NCI-H510A treated with DMSO at 0.1 percent for 48 hours (cell line): ENCODE measurements at regions not wholly inside any gene's neighbourhood (a gene's known extent, or its start where the extent isn't known, plus 50 kb on each side); places are given as distances from the start of the nearest gene placed in this dataset.
A peak's percentile ranks its signal among the peaks of the same experiment; 100 is the strongest.

Experiments
- DNase-seq: peaks from one replicate; lab custom pipeline; 2025; lab: John Stamatoyannopoulos, UW

- DNase-seq = no peak
Measured at GRCh38 chr11:26186389-26186788, 145.5 kb upstream of the ANO3 start.

- DNase-seq = no peak
Measured at GRCh38 chr11:26187639-26188038, 144.3 kb upstream of the ANO3 start.

DNA sequence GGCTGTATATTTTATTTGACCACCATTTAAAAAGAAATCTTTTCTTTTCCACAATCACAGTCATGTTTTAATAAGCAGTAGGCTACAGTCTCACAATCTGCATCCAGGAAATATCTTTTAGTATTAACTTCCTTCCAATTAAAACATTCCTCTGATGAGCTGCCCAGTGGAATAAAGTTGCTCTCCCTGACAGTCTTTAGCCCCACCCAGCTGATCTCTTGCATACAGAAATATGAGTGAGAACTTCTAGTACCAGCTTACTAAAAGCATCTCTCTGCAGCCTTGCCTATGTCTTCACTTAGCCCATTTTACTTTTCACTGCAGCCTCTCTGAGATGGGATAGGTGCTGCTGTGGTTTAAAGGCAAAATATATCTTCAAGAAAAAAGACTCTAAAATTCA lies 143.4 kb upstream of the ANO3 start:
- no peak for DNase-seq

DNA sequence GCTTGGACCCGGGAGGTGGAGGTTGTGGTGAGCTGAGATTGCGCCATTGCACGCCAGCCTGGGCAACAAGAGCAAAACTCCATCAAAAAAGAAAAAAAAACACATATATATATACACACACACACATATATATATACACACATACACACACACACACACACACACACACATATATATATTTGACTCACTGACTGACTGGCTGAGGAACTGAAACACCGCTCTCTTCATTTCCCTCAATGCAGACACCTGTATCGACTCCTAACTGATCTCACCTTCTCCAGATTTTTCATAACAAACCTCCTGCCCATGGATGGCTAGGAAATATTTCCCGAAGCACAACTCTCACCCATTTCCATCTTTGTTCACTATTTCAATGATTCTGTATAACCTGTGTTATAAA lies 140.7 kb upstream of the ANO3 start:
- no peak for DNase-seq

GRCh38 chr11:26193694-26194365 lies 138.1 kb upstream of the ANO3 start:
- no peak for DNase-seq

DNA sequence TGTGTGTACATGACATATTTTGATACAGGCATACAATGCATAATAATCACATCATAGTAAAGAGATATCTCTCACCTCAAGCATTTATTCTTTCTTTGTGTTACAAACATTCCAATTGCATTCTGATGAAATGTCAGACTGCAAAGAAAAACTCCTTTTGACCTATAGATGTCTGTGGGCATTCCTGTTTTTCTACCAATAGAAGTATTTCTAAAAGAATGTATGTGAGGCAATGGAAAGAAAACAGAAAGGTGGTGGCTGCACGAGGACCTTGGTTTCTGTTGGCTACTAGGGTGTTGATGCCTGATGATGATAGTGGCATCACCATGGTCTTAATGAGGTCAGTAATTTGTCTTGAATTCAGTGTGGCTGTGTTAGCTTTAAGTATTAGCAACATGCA lies 137.0 kb upstream of the ANO3 start:
- DNase-seq = no peak

DNA sequence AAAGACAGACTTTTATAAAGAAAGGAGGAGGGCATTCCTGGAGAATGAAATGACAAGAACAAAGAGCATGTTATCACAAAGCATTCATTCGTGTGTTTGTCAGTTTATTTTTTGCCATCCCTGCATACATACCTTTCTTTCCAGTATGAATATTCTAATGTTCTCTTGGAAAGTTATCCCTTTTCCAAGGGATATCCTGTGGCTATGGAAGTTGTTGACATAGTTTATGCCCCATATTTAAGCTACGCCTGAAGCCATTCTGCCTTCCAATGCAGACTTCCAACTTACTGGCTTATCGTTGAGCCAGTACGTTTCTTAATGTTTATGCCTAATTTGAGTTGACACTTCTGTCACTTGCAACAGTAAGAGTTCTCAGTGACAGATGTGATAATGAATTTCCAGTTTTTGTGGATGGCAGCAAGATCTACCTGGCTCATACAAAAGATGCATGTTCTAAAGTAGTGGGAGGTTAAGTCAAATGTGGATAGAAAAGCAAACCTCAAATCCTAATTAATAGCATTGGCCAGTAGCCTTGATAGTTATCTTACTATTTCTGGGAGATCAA lies 133.3 kb upstream of the ANO3 start:
- no peak for DNase-seq

DNA sequence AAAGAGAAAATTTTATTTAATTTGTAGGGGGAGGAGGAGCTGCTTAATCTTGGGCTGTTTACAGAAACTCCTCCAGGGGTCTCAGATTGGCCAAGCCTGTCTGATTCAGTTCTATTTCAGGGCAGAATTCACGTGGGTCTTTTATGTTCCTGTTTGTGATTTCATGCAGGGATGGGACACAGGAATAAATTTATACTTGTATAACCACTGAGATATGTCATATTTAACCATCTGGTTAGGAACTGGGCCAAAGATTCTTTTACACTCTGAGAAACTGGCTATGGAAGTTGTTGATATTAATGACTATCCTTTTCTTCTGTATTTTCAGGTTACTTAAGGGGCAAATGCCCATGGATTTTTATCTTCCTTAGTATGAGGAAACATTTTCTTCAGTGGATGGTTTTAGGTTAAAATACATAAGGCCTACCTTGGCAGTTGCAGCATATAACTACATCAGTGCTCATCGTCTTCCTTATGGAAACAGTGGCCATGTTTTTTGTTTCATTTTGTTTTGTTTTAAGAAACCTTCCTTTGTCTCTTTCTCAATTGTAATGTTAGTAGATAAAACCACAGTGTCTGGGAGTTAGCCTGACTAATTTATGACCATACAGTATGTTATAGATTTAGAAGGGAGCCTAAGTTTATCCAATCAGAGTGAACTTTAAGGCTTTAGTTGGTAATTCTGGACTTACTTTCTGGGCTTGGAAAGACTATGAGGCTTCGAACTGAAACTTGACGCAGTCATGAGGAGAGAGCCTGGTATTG lies 132.4 kb upstream of the ANO3 start:
- DNase-seq = no peak

- DNase-seq = no peak
Measured at GRCh38 chr11:26201411-26201810, 130.5 kb upstream of the ANO3 start.

- DNase-seq = no peak
Measured at GRCh38 chr11:26202754-26203153, 129.2 kb upstream of the ANO3 start.

GRCh38 chr11:26204101-26204500 lies 127.8 kb upstream of the ANO3 start:
- DNase-seq = peak; percentile 55

GRCh38 chr11:26204839-26205238 lies 127.1 kb upstream of the ANO3 start:
- DNase-seq = no peak

- DNase-seq = no peak
Measured at GRCh38 chr11:26219183-26220117, 112.5 kb upstream of the ANO3 start.

DNA sequence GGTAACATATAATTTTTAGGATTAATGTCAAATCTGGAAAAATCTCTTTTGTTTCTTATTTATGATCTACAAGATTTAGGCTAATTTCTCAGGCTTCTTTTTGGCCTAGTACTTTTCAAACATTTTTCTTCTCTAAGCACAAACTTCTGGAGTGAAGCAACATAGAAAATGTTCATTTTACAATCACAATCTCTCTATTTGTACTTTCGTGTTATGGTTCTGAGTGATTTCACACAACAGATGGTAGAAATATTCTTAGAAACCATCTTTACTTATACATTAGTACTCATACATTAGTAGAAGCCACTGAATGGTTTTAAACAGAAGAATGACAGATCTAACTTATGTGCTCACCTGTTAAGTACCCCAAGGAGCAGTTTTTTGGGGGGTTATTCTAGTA lies 106.3 kb upstream of the ANO3 start:
- no peak for DNase-seq

GRCh38 chr11:26227301-26227746 lies 104.6 kb upstream of the ANO3 start:
- DNase-seq = peak; percentile 33

GRCh38 chr11:26227883-26228502 lies 103.9 kb upstream of the ANO3 start:
- DNase-seq = no peak

DNA sequence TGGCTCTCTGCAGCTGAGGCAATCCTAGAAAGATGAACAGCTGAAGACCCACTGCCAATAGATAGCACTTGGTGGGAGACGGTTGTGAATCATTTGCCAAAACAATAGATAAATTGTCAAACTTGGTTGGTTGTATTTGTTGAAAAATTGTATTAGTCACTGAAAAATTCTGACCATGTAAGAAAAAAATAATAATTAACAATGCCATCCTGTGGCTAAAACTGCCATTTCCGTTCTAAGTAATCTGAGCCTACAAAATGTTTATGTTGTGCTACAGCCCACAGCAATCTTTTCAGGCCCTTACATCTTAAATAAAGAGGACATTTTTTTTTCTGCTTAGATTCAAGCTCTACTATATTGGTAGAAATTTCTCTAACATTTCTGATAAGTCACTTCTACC lies 103.2 kb upstream of the ANO3 start:
- no peak for DNase-seq

GRCh38 chr11:26229257-26229656 lies 102.7 kb upstream of the ANO3 start:
- DNase-seq = no peak

DNA sequence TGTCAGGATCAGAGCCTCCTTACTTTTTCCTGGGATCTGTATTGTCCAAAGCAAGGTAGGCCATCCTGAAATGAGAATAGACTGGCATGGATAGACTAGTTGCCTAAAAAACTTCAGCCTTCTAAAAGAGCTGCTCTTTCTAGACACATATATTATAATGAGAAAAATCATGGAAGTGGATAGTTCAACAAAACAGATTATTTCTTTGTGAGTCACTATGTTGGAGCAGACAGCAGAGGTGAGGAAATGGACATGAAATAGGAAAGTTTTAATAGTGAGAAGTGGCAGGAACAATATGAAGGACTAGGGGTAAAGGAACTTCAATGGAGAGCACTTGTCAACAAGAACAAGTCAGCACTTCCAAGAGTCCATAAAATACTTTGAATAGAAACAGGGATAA lies 101.9 kb upstream of the ANO3 start:
- no peak for DNase-seq

DNA sequence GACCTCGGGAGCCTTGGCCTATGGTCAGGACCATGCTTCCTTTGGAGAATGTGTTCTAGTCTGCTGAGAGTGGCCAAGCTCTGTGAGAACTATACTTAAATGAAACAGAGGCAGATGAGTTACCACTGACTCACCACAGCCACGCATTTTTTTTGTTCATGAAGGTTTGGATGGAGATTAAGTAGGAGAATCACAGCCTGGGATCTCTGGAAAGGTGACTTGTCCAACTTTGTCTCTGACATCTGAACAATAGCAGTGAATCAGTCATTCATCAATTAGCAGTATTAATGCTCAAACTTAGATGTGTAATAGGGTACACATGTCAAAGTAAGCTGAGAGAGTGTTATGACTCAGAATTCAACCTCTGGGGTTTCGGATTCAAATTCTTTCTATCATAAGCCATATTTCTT lies 100.7 kb upstream of the ANO3 start:
- DNase-seq = no peak

GRCh38 chr11:26234451-26234850 lies 97.5 kb upstream of the ANO3 start:
- no peak for DNase-seq

- no peak for DNase-seq
Measured at GRCh38 chr11:26243426-26243825, 88.5 kb upstream of the ANO3 start.
